ENCODE measurements at regions not wholly inside any gene's neighbourhood (a gene's known extent, or its start where the extent isn't known, plus 50 kb on each side); places are given as distances from the start of the nearest gene placed in this dataset.

DNA sequence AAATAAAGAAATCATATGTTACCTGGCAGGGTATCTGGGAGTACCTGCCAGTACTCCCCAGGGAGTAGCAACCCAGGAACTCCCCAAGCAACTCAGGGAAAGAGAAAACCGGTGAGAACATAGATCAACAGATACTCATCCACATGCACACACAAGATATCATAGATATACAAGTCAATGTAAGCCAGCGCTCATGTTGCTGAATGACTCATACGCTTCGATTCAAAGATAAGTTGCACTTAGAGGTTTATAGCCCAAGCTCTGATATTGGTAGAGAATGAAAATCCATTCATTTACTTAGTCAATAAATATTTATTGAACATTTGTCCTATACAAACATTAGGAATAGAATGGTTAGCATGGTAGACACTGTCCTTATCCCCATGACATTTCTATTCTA is 219.1 kb upstream of the TRPC7 start:
- TF ChIP-seq POLR2A (IDR thresholded peaks at IDR 0.05) = no peak
- TF ChIP-seq, protein P1, sequence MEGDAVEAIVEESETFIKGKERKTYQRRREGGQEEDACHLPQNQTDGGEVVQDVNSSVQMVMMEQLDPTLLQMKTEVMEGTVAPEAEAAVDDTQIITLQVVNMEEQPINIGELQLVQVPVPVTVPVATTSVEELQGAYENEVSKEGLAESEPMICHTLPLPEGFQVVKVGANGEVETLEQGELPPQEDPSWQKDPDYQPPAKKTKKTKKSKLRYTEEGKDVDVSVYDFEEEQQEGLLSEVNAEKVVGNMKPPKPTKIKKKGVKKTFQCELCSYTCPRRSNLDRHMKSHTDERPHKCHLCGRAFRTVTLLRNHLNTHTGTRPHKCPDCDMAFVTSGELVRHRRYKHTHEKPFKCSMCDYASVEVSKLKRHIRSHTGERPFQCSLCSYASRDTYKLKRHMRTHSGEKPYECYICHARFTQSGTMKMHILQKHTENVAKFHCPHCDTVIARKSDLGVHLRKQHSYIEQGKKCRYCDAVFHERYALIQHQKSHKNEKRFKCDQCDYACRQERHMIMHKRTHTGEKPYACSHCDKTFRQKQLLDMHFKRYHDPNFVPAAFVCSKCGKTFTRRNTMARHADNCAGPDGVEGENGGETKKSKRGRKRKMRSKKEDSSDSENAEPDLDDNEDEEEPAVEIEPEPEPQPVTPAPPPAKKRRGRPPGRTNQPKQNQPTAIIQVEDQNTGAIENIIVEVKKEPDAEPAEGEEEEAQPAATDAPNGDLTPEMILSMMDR (IDR thresholded peaks at IDR 0.05) = no peak

All from tibial nerve (tissue), 3 donors.